ENCODE measurements at regions not wholly inside any gene's neighbourhood (a gene's known extent, or its start where the extent isn't known, plus 50 kb on each side); places are given as distances from the start of the nearest gene placed in this dataset.

- TF ChIP-seq CTCF (IDR thresholded peaks at IDR 0.05; ENCODE audit: low read depth, low read length) (no peak), POLR2A (IDR thresholded peaks at IDR 0.05; ENCODE audit: extremely low read depth, insufficient read length) (no peak)
Measured at GRCh38 chr5:57066924-57067596, 106.8 kb upstream of the GPBP1 start.
